Retinal pigment epithelial cell (primary cell): ENCODE measurements at regions not wholly inside any gene's neighbourhood (a gene's known extent, or its start where the extent isn't known, plus 50 kb on each side); places are given as distances from the start of the nearest gene placed in this dataset.

Experiments used
- DNase-seq: peaks from one replicate; pipeline ENCODE4 v3.0.0-alpha.2; 2010; ENCODE audit warnings: low read depth
- H3K4me3 ChIP-seq: 2 replicates; pipeline ENCODE4 v1.5.1; 2011; ENCODE audit warnings: mild to moderate bottlenecking, low read length, control low read depth, moderate library complexity
- TF ChIP-seq, protein P1 (sequence below): conservative IDR thresholded peaks from 2 replicates; pipeline ENCODE4 v1.5.1; 2011; ENCODE audit warnings: low read depth, low read length, control low read depth, inconsistent platforms

DNA sequence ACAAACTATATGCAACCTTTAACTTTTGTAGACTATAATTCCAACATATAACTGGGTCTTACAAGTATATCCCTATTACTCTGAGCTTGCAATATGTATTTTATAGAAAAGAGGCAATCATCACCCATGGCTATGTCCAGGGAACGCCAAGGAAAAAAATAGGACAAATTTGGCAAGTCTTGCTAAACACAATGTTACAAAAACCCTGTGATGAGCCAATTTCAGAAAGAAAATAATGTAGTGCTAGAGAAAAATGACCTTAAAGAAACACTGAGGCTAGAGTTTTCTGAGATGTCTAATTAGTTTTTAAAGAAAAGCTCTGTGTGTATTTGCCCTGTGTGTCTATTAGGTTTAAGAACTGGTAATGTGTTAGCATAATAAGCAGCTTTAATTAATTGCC, 68.0 kb upstream of the FREM2 start:
- H3K4me3 ChIP-seq: no peak overlapping the region
- TF ChIP-seq, protein P1, sequence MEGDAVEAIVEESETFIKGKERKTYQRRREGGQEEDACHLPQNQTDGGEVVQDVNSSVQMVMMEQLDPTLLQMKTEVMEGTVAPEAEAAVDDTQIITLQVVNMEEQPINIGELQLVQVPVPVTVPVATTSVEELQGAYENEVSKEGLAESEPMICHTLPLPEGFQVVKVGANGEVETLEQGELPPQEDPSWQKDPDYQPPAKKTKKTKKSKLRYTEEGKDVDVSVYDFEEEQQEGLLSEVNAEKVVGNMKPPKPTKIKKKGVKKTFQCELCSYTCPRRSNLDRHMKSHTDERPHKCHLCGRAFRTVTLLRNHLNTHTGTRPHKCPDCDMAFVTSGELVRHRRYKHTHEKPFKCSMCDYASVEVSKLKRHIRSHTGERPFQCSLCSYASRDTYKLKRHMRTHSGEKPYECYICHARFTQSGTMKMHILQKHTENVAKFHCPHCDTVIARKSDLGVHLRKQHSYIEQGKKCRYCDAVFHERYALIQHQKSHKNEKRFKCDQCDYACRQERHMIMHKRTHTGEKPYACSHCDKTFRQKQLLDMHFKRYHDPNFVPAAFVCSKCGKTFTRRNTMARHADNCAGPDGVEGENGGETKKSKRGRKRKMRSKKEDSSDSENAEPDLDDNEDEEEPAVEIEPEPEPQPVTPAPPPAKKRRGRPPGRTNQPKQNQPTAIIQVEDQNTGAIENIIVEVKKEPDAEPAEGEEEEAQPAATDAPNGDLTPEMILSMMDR: no peak
- DNase-seq: no peak

DNA sequence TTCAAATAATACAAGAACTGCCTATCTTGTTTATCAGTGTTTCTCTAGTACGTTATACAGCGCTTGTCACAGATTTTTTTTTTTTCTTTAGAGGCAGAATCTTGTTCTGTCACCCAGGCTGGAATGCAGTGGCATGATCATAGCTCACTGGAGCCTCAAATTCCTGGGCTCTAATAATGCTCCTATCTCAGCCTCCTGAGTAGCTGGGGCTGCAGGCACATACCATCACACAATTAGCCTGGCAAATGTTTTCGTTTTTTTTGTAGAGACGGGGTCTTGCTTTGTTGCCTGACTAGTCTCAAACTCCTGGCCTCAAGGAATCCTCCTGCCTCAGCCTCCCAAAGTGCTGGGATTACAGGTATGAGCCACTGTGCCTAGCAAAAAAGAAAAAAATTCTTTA, 66.0 kb upstream of the FREM2 start:
- no peak overlapping the region for H3K4me3 ChIP-seq
- DNase-seq: no peak
- TF ChIP-seq, protein P1: no peak

DNA sequence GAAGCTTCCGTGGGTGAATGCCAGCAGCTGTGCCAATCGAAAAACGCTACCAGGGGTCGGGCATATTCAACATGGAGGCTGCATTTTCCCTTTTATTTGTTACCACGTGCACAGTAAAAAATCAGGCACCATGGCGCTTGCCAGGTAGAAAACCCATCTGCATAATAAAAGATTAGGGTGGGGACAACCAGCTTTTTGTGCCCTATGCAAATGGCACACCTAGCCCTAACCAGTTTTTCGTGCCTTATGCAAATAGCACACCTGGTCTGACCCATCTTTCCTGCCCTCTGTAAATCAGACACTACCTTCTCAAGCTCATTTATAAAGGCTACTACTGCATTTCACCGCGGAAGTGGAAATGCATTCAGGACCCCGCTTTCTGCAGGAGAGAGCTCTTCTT, 62.1 kb upstream of the FREM2 start:
- DNase-seq: no peak
- H3K4me3 ChIP-seq: no peak overlapping the region

DNA sequence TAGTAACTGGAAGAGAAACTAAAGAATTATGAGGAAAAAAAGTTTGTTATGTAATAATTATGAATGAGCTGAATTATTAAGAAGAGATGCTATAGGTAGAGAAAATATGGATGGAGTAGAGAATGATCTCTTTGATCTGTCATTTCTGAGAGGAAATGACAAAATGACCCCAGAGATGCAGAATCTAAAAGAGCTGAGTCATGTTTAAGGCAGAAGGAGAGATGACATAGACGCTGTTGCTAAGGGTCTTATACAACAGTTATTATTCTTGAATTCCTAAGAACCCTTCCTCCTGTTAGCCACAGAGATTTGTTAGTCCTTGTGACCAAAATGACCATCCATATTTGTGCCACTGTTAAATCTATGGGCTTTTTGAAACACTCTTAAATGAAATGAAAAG, 58.3 kb upstream of the FREM2 start:
- TF ChIP-seq, protein P1: no peak
- no peak overlapping the region for H3K4me3 ChIP-seq

More for the DNA sequence above, 62.1 kb upstream of the FREM2 start:
- TF ChIP-seq, protein P1: no peak

DNA sequence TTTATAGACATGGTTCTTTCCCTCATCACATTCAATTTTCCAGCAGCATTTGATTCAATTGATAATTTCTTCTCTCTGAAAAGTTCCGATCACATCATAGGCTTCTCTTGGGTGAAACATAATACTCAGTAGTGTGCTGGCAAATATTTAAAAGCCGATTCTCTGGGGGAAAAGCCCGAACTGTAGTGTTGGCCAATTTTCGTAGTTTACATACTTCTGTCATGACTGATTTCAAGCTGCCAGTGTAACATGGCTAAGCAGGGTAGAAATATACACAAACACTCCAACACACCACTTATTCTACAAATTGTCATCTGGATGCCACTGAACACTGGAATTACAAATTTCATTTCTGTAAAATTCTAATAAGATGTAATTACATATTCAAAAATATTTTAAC, 56.1 kb upstream of the FREM2 start:
- no peak overlapping the region for H3K4me3 ChIP-seq
- DNase-seq: no peak
- TF ChIP-seq, protein P1: no peak

More for the DNA sequence above, 58.3 kb upstream of the FREM2 start:
- no peak for DNase-seq

DNA sequence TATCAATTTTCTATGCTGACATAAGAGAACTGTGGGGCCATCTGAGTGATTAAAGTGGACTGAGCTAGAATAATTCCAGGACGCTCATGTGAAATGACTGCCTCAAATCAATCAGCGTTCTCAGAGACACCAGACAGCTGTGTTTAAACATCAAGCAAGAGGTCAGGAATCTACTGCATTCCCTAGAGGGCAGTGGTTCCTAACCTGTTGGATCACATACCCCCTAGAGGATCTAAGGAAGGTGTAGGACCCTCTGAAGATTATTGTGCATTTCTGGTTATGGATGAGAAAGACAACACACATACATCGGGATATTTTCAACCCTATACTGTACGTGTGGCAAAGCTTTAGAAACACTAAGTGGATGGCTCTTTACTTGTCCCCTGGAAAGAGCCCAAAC, 51.8 kb upstream of the FREM2 start:
- H3K4me3 ChIP-seq: no peak overlapping the region
- DNase-seq: no peak
- TF ChIP-seq, protein P1: no peak

DNA sequence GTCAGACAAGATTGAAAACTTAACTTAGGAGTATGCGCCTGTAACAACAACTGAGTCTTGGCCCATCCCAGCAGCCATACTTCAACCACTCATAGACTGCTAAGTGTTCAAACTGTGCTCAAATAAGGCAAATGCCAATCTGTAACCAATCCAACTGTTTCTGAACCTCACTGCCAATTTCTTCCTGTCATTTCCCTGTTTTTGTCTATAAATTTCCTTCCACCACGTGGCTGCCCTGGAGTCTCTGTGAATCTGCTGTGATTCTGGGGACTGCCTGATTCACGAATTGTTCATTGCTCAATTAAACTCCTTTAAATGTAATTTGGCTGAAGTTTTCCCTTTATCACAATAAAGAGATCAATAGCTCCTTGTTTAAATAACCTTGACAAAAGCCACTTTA, 50.8 kb upstream of the FREM2 start:
- TF ChIP-seq, protein P1: no peak
- H3K4me3 ChIP-seq: no peak overlapping the region
- no peak for DNase-seq
